Body of pancreas (tissue), 4 donors: ENCODE measurements at regions not wholly inside any gene's neighbourhood (a gene's known extent, or its start where the extent isn't known, plus 50 kb on each side); places are given as distances from the start of the nearest gene placed in this dataset.

Experiments used
- POLR2A ChIP-seq, 3 donors: fragments of 450-650 bp; IDR thresholded peaks; one replicate each; pipeline ENCODE4 v1.6.1; 2016; ENCODE audit warnings: antibody characterized with exemption in 3 of 3, mild to moderate bottlenecking in 2 of 3
- TF ChIP-seq, protein P1 (sequence below), 7 experiments: fragments of 450-650 bp in 4 of 7; fragments of 200-600 bp in 3 of 7; sonication (generic) in 3 of 7; IDR thresholded peaks; one replicate each; pipeline ENCODE4 v1.5.1; 2016 to 2019; ENCODE audit warnings: antibody characterized with exemption in 7 of 7

DNA sequence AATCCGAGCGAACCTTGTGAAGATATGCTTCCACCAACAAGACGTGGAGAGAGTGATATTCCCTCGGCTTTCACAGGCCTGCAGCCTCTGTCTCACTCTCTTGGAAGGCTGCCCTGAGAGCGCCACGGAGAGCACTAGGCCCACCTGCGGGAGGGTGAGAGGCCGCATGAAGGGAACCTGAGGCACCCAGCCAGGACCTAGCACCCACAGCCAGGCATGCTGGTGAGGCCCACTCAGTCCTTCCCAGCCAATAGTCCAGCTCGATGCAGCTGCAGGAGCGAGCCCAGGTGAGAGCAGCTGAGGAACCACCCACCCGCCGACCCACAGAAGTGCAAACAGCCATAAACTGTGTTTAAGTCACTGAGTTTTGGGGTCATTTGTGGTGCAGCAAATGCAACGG is 227.2 kb downstream of the QKI start:
- TF ChIP-seq, protein P1, sequence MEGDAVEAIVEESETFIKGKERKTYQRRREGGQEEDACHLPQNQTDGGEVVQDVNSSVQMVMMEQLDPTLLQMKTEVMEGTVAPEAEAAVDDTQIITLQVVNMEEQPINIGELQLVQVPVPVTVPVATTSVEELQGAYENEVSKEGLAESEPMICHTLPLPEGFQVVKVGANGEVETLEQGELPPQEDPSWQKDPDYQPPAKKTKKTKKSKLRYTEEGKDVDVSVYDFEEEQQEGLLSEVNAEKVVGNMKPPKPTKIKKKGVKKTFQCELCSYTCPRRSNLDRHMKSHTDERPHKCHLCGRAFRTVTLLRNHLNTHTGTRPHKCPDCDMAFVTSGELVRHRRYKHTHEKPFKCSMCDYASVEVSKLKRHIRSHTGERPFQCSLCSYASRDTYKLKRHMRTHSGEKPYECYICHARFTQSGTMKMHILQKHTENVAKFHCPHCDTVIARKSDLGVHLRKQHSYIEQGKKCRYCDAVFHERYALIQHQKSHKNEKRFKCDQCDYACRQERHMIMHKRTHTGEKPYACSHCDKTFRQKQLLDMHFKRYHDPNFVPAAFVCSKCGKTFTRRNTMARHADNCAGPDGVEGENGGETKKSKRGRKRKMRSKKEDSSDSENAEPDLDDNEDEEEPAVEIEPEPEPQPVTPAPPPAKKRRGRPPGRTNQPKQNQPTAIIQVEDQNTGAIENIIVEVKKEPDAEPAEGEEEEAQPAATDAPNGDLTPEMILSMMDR (IDR thresholded peaks at IDR 0.05) = no peak
- TF ChIP-seq POLR2A (IDR thresholded peaks at IDR 0.05) = no peak
